ENCODE measurements at regions not wholly inside any gene's neighbourhood (a gene's known extent, or its start where the extent isn't known, plus 50 kb on each side); places are given as distances from the start of the nearest gene placed in this dataset.
A peak's percentile ranks its signal among the peaks of the same experiment; 100 is the strongest.
"Not testable (repeated sequence)": the region's sequence is repeated elsewhere in the genome, so short reads cannot be mapped to it uniquely, and the experiment has no call there.

DNA sequence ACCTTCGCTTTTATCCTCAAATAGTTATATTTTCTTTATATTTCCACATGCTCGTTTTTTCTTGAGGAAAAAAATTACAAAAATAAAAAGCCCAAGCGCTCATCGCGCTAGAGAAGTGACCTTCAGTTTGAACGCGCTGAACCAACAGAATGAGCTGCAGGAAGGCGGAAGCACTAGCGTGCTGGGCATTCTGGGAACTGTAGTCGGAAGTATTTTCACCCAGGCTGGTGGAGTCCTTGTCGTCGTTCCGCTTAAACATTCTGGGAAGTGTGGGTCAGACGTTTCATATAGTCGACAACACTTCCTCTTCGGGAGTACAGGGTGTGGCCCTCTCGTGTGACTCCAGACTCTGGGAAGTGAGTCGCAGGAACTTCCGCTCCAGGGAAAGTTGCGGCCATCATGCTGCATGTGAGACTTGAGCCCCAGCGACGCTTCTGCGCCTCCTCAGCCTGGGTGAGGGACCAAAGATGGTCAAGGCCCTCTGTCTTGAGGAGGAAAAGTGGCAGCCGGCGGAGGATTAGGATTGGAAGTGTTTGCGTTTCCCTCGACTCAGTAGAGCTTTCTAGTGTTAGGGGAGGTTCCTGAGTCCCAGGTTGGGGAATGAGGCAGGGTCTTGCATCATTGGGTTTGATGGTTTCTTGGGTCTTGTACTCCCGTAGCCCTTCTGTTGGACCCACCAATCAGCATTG lies 84.1 kb upstream of the GPR39 start:
- not testable (repeated sequence) for DNase-seq

DNA sequence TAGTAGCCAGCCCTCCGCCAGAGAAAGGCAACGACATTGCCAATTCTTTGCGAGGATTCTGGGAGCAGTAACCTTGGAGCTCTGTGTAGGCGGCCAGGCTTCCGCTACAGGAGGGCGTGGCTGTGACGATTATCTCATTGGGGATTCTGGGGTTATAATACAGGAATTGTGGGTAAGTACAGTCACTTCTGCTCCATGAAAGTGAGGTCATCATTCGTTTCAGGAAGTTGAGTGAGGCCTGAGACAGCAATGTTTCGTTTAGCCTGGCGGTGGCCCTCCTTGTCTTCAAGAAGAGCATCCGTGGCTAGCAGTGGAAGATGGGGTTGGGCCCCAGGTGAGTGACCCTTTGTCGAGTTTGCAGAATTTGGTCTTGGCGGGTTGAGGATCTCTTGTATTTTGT lies 79.5 kb upstream of the GPR39 start:
- not testable (repeated sequence) for DNase-seq

DNA sequence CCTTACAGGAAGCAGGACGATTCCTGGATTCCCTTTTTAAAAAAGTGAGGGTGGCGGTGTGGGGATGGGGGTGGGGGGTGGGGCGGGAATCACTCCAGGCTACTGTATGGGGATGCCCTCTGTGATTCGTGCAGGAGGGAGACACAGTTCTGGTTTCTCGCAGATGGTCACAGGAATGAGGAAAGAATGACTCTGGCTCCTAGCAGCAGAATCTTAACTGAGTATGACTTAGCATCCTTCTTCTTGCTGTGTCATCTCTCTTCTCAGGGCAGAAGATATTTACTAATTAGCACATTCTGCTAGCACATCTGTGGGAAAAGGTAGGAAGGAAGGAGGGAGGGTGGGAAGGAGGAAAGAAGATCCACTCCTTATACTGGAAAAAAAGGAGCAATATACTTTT lies 78.8 kb upstream of the GPR39 start:
- DNase-seq, result not testable (repeated sequence)

DNA sequence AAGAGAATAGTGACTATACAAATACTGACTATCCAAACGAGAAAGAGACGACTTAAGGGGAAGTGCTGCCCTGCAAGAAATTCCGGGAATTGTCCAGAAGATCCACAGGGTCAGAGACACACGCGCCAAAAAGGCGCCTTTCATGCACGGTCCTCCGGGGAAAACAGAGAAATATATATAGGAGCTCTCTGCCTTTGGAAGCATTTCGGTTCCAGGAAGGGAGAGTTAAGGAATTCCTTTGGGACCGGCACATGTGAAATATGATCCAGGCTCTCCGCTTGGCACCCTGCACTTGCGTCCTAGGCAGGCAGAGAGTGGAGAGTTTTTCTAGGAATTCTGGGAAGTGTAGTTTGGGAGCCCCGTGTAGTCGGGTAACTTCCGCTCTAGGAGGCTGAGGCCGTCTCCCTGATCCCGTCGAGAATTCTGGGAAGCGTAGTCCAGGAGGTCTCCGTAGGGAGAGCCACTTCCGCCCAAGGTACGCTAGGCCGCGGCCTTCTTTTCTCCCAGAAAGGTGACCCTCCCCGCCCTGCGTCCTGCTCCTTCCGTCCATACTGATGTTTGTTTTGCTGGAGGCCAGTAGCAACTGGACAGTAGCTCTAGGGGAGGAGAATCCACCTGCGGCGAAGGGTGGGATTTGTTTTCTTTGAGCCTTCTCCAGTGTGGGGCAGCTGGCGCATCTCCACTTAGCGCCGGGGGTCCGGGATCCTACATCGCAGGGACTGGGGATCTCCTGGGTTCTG lies 69.4 kb upstream of the GPR39 start:
- not testable (repeated sequence) for DNase-seq

DNA sequence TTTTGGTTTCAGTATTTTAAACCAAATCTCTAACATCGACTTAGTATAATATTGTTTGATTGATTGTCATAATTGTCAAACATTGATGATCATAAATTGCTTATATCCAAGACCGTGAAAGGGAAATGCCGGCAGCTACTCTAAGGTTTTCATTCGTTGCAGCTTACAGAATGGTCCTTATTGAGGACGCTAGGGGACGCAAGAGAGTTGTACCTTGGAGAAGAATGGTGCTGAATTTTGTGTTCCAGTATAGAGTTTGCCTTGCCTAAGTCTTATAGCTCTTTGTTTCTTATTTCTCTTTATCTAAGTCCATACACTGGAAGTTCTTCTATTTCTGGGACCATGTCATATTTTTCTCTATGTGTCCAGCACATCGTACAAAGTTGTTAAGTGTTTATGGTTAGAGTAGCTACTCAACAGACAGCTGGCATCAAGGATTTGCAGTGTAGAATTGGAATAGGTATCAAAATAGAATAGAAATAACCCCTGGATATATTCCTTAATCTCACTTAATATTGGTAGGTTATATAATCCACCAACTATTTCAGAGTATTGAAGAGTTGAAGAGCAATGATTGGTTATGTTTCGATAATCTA lies 67.4 kb upstream of the GPR39 start:
- not testable (repeated sequence) for DNase-seq

DNA sequence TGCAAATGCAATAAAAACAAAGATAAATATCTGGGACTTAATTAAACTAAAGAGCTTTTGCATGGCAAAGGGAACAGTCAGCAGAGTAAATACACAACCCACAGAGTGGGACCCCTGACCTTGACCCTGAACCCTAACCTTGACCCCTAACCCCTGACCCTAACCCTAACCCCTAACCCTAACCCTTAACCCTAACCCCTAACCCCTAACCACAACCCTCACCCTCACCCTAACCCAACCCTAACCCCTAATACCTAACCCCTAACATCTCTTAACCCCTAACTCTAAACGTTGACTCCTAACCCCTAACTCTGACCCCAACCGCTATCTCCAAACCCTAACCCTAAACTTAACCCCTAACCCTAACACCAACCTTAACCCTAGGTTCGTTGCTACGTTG lies 64.9 kb upstream of the GPR39 start:
- not testable (repeated sequence) for DNase-seq

DNA sequence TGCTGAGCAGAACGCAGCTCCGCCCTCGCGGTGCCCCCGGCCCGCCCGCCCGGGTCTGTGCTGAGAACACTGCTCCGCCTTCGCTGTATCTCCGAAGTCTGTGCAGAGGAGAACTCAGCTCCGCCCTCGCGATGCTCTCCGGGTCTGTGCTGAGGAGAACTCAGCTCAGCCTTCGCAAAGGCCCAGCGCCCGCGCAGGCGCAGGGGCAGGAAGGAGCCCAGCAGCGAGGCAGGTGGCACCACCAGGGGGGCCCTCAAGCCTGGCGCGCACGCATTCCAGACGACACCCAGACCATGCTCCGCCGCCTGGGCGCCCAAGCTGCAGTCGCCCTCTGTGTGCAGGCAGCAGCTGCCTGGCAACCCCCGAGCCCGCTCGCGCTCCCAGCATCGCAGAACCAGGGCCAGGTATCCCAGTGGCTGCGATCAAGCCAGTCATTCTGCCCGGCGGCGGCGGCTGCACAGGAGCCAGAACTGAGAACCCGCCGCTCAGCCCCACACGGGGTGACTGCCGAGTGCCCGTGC lies 64.1 kb upstream of the GPR39 start:
- not testable (repeated sequence) for DNase-seq

DNA sequence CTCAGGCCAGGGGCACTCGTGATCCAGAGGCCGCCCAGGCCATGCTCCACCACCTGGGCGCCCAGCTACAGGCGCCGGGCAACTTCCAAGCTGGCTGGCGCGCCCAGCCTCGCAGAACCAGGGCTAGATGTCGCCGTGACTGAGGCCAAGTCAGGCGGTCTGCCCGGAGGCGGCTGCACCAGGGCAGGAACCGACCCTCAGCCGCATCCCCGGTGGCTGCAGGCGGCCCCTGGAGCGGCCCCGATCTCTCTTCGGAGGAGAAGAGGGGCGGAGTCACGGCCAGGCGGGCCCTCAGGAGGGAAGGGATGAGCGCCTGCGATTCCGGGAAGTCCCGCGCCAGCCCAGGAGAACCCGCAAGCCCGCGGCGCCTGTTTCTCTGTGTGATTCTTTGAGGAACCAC lies 63.2 kb upstream of the GPR39 start:
- DNase-seq, result peak; percentile 17

DNA sequence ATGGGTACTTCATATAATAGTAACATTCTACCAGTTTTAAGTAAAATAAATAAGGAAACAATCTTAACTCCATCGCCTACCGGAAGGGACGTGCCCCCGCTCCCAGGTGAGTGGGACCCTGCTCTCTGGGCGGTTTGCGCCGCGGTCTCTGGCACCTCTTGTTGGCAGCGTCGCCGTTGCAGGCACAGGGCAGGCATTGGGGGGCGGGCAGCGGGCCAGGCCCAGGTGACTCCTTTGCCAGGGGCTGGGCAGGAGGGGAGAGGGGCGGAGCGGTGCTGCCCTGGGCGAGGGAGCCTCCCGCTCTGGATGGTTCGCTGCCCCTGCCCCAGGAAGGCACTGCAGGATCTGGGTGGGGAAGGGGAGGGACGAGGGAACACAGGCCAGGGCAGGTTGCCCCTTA lies 55.6 kb upstream of the GPR39 start:
- DNase-seq, result not testable (repeated sequence)

DNA sequence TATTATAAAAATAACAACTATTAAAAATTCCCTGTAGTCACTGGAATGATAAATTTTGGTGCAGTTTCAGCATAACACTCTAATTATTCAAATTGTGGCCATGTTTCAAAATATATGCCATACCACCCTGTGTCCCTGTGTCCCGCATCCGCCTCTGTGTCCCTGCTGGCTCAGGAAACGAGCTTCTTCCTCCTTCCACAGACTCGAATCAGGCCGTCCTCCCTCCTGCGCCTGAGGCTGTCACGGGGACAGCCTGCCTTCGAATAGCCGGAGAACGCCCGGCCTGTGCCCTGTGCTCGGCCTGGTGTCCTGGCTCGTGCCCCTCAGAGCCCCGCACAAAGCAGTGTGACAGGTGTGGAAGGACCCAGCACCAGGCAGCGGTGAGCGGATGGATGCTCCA lies 55.1 kb upstream of the GPR39 start:
- DNase-seq, result not testable (repeated sequence)

DNA sequence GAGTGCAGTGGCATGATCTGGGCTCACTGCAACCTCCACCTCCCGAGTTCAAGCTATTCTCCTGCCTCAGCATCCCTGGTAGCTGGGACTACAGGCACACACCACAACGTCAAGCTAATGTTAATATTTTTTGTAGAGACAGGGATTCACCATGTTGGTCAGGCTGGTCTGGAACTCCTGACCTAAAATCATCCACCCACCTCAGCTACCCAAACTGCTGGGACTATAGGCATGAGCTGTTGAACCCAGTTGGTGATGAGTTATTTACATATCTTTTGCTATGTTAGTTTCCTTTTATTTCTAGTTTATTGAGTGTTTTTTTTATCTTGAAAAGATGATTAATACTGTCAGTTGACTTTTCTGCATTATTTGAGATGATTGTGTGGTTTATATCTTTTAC lies 53.3 kb upstream of the GPR39 start:
- DNase-seq, result not testable (repeated sequence)

DNA sequence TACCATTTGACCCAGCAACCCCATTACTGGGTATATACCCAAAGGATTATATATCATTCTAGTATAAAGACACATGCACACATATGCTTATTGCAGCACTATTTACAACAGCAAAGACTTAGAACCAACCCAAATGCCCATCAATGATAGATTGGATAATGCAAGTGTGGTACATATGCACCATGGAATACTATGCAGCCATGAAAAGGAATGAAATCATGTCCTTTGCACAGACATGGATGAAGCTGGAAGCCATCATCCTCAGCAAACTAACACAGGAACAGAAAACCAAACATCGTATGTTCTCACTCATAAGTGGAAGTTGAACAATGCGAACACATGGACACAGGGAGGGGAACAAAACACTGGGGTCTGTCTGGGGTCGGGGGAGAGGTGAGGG lies 50.6 kb upstream of the GPR39 start:
- DNase-seq, result not testable (repeated sequence)

DNA sequence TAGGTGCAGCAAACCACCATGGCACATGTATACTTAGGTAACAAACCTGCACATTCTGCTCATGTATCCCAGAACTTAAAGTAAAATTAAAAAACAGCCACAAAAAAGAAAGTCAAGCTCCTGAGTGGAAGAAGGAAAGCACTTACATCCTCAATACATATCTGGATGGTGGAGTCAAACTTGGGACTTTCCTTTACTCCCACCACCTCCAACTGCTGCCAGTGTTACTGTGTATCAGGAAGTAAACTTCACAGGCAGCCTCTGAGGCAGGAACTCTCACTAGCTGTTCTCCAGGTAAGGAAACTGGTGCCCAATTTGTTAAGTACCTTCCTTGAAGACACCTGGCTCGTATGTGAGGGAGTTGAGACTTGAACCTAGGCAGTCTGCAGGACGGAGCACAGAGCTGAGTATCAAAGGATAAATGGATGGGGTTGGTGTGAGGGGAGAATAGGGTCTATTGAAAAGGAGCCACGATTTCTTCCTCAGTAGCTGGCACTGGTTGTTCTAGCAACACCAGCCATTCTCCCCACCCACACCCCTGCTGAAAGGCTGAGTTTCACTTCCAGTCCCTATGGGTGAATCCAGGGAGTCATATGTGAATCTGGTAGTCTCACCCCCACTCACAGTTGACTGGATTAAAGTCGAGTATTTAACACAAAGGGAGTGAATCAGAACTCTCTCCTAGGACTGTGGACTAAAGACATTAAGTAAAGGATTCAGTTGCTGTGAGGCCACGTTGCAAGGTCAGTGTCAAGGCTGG lies 50.0 kb upstream of the GPR39 start:
- DNase-seq, result no peak

All from CD4-positive, alpha-beta T cell treated with Interleukin-15 for 1 hour (primary cell).